T-cell (primary cell): ENCODE measurements at regions not wholly inside any gene's neighbourhood (a gene's known extent, or its start where the extent isn't known, plus 50 kb on each side); places are given as distances from the start of the nearest gene placed in this dataset.
"Not testable (repeated sequence)": the region's sequence is repeated elsewhere in the genome, so short reads cannot be mapped to it uniquely, and the experiment has no call there.

Experiments
- ATAC-seq, 4 experiments: fragments of 200-7000 bp in 3 of 4; fragments of 150-1000 bp in 1 of 4; cut with Tn5 transposase; replicated peaks in 1 of 4; 1 replicate in 3 of 4; 2 replicates in 1 of 4; pipeline ENCODE4 v1.10.0; 2021; ENCODE audit warnings: moderate library complexity in 3 of 4, mild to moderate bottlenecking in 2 of 4, moderate number of reproducible peaks in 1 of 4
- CTCF ChIA-PET, 2 donors: fragments of 300-600 bp; sonication (Branson Sonifier 250); formaldehyde crosslinking; loops; one replicate each; lab custom pipeline; 2022; ENCODE audit warnings: antibody characterized with exemption in 2 of 2; lab: Charles Lee
- POLR2A ChIA-PET, 2 donors: fragments of 300-600 bp; sonication (Branson Sonifier 250); formaldehyde crosslinking; loops; one replicate each; lab custom pipeline; 2022; ENCODE audit warnings: antibody characterized with exemption in 2 of 2; lab: Charles Lee
- DNase-seq, 35 experiments: peaks; one replicate each; pipeline versions ENCODE4 v3.0.0 to v3.0.0-alpha.2; 2013 to 2023
- H3K27ac ChIP-seq: one replicate; pipeline ENCODE4 v1.5.1; 2013; ENCODE audit warnings: low read length
- H3K27me3 ChIP-seq, 2 experiments: replicated peaks in 1 of 2; 1 replicate in 1 of 2; 2 replicates in 1 of 2; pipeline versions ENCODE4 v1.6.1 to v1.7.0; 2013; ENCODE audit warnings: low read length in 1 of 2, mixed read lengths in 1 of 2; ENCODE audit not compliant: control insufficient read depth in 2 of 2, insufficient read depth in 2 of 2; ENCODE audit errors: extremely low read depth in 1 of 2
- H3K36me3 ChIP-seq, 2 donors: 1 replicate in 1 of 2; 2 replicates in 1 of 2; pipeline versions ENCODE4 v1.6.1 to v1.7.0; 2013; ENCODE audit warnings: low read length in 1 of 2; ENCODE audit not compliant: control insufficient read depth in 2 of 2, insufficient read depth in 1 of 2; ENCODE audit errors: extremely low read depth in 1 of 2
- H3K4me1 ChIP-seq, 2 experiments: 1 replicate in 1 of 2; 2 replicates in 1 of 2; pipeline versions ENCODE4 v1.6.1 to v1.7.0; 2013; ENCODE audit warnings: low read length in 2 of 2, mixed read lengths in 1 of 2; ENCODE audit not compliant: insufficient read depth in 2 of 2, control insufficient read depth in 1 of 2; ENCODE audit errors: extremely low read depth in 1 of 2
- H3K4me3 ChIP-seq, 2 donors: 1 replicate in 1 of 2; 2 replicates in 1 of 2; pipeline versions ENCODE4 v1.5.1 to v1.7.0; 2013; ENCODE audit warnings: mild to moderate bottlenecking in 2 of 2, low read length in 1 of 2, moderate library complexity in 1 of 2; ENCODE audit not compliant: control insufficient read depth in 1 of 2; ENCODE audit errors: extremely low read depth in 1 of 2
- H3K9me3 ChIP-seq: 2 replicates; pipeline ENCODE4 v1.7.0; 2013
- H3K27ac Mint-ChIP-seq, 2 donors: one replicate each; pipeline ENCODE4 v1.8.0; 2020 to 2021; ENCODE audit warnings: mild to moderate bottlenecking in 2 of 2, mixed read lengths in 2 of 2
- H3K27me3 Mint-ChIP-seq, 2 donors: one replicate each; pipeline ENCODE4 v1.8.0; 2021 to 2022; ENCODE audit warnings: mixed read lengths in 2 of 2
- H3K36me3 Mint-ChIP-seq: one replicate; pipeline ENCODE4 v1.8.0; 2021; ENCODE audit warnings: mixed read lengths
- H3K4me1 Mint-ChIP-seq, 3 donors: one replicate each; pipeline ENCODE4 v1.8.0; 2020 to 2022; ENCODE audit warnings: mixed read lengths in 3 of 3, mild to moderate bottlenecking in 1 of 3
- H3K4me3 Mint-ChIP-seq, 3 donors: one replicate each; pipeline ENCODE4 v1.8.0; 2020 to 2022; ENCODE audit warnings: mild to moderate bottlenecking in 3 of 3, mixed read lengths in 3 of 3, moderate library complexity in 3 of 3
- H3K9me3 Mint-ChIP-seq, 3 donors: one replicate each; pipeline ENCODE4 v1.8.0; 2020 to 2022; ENCODE audit warnings: mixed read lengths in 3 of 3
- WGBS: methylation state at CpG from one replicate; pipeline ENCODE4 v1.1.5; 2013; ENCODE audit warnings: missing lambda C conversion rate; ENCODE audit not compliant: insufficient coverage; 5-methylcytosine and 5-hydroxymethylcytosine counted together

DNA sequence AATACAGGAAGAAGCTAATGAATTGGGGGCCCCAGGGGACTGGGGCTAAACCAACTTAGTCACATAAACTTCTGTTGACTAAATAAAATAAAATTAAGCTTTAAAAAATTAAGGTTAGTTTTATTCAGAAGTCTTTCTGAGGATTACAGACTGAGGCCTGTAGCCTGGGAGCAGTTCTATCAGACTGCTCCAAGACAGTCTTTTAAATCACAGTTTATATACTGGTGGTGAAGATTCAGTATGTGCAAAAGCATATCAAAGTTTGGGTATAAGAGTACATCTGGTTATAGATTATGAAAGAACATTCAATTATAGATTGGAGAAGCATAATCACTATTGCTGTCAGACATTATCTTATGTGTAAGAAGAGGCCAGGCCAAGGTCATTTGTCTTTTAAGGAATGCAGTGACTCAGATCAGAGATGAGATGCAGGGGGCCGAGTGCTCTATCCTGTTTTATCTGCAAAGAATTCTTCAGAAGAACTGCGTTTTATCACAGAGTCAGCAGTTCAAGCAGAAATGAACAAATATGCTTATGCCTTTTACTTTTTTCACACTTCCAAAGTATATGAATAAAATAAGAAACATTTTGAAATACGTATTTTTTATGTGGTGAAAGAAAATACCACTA is 109.4 kb downstream of the PDHA2 start:
- ATAC-seq (no peak), DNase-seq (no peak)
- POLR2A ChIA-PET = no interaction called here
- Mint-ChIP-seq H3K4me1 (no peaks in the 10 kb centered on the region), H3K4me3 (no peak overlapping the region), H3K27me3 (no peaks in the 10 kb centered on the region), H3K36me3 (no peaks in the 10 kb centered on the region), H3K27ac (no peak overlapping the region), H3K9me3 (peaks cover 0 to 7% (median 0%) of the 10 kb centered on the region in 3 donors)
- Histone ChIP-seq H3K4me3 (no peak overlapping the region), H3K27ac (no peak overlapping the region), H3K27me3 (no peaks in the 10 kb centered on the region), H3K9me3 (no peaks in the 10 kb centered on the region), H3K36me3 (no peaks in the 10 kb centered on the region), H3K4me1 (no peaks in the 10 kb centered on the region)
- CTCF ChIA-PET = no interaction called here
- 60% methylated on average over 1 of the region's 3 CpGs for WGBS

DNA sequence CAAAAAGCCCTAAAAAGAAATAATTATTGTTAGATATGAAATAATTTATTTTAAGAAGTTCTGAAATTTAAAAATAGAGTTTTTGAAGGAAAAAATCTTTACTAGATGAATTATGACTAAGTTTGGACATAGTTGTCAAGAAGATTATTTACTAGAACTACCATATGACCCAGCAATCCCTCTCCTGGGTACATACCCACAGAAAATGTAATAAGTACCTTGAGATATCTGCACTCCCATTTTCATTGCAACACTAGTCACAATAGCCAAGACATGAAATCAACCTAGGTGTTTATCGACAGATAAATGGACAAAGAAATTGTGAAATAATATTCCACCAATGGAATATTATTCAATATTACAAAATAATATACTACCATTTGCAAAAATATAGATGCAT is 109.9 kb downstream of the PDHA2 start:
- ChIA-PET POLR2A (no interaction called here), CTCF (no interaction called here)
- Histone ChIP-seq H3K4me3 (no peak overlapping the region), H3K36me3 (no peaks in the 10 kb centered on the region), H3K4me1 (no peaks in the 10 kb centered on the region), H3K27ac (no peak overlapping the region), H3K9me3 (no peaks in the 10 kb centered on the region), H3K27me3 (no peaks in the 10 kb centered on the region)
- H3K4me3 Mint-ChIP-seq = no peak overlapping the region
- no peaks in the 10 kb centered on the region for H3K36me3 Mint-ChIP-seq
- no CpG with 5 or more reads among the region's 1 CpG for WGBS
- ATAC-seq (no peak), DNase-seq (no peak)
- H3K4me1 Mint-ChIP-seq = no peaks in the 10 kb centered on the region
- no peaks in the 10 kb centered on the region for H3K27me3 Mint-ChIP-seq
- peaks cover 0 to 7% (median 0%) of the 10 kb centered on the region in 3 donors for H3K9me3 Mint-ChIP-seq
- no peak overlapping the region for H3K27ac Mint-ChIP-seq

- H3K9me3 ChIP-seq, CTCF ChIA-PET, H3K4me3 ChIP-seq: not testable (repeated sequence)
These were observed 112.6 kb downstream of the PDHA2 start for GRCh38 chr4:95952538-95952937.

DNA sequence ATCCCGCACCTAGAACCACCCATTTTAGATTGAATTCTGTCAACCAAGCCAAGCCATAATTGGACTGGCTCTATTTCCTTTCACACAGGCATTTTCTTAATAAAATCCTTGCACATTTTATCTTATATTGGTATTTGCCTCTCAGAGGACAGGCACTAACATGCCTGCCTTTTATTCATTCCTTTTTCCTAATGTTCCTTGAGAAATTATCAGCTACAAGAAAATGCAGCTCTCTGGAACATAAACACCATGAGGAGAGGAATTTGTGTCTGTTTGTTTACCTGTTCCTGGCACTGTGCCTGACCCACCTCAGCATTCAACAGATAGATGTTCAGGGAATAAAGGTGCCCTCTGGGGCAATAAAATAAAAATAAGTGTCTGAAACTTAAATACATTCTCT is 116.2 kb downstream of the PDHA2 start:
- Mint-ChIP-seq H3K4me1 (no peaks in the 10 kb centered on the region), H3K27me3 (no peaks in the 10 kb centered on the region), H3K9me3 (no peaks in the 10 kb centered on the region), H3K27ac (no peak overlapping the region), H3K4me3 (no peak overlapping the region), H3K36me3 (no peaks in the 10 kb centered on the region)
- no peak overlapping the region for H3K4me3 ChIP-seq
- H3K36me3 ChIP-seq = no peaks in the 10 kb centered on the region
- ChIA-PET CTCF (no interaction called here), POLR2A (no interaction called here)
- H3K4me1 ChIP-seq = no peaks in the 10 kb centered on the region
- DNase-seq (no peak), ATAC-seq (no peak)
- no peaks in the 10 kb centered on the region for H3K27me3 ChIP-seq
- no CpG with 5 or more reads among the region's 1 CpG for WGBS
- no peaks in the 10 kb centered on the region for H3K9me3 ChIP-seq
- no peak overlapping the region for H3K27ac ChIP-seq

More at GRCh38 chr4:95952538-95952937, 112.6 kb downstream of the PDHA2 start:
- POLR2A ChIA-PET, DNase-seq, H3K27ac Mint-ChIP-seq, H3K27ac ChIP-seq, H3K4me1 Mint-ChIP-seq, H3K4me1 ChIP-seq, H3K36me3 Mint-ChIP-seq, H3K9me3 Mint-ChIP-seq, H3K27me3 ChIP-seq, H3K27me3 Mint-ChIP-seq, H3K36me3 ChIP-seq, H3K4me3 Mint-ChIP-seq, ATAC-seq: not testable (repeated sequence)
- WGBS = no CpG with 5 or more reads among the region's 2 CpGs

DNA sequence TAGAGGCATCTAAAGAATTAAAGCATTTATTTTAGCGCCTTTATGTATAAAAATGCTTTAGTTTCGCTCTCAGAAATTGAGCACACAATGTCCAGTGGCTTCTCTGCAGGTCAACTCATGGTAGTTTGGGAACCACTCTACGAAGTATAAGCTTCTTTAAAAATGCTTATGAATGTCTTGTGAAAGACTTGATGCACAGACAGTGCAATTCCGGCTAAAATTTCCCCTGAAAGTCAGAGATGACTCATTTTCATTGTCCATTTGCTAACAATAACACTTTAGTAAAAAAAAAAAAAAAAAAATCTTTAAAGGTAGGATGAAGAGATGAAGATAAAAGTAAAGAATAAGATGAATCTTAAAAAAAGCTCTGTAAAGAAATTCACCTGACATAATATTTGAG is 117.2 kb downstream of the PDHA2 start:
- Mint-ChIP-seq H3K27ac (no peak overlapping the region), H3K36me3 (no peaks in the 10 kb centered on the region), H3K4me3 (no peak overlapping the region), H3K9me3 (no peaks in the 10 kb centered on the region), H3K27me3 (no peaks in the 10 kb centered on the region), H3K4me1 (no peaks in the 10 kb centered on the region)
- no peaks in the 10 kb centered on the region for H3K36me3 ChIP-seq
- 81% methylated on average over 2 of the region's 4 CpGs for WGBS
- no peaks in the 10 kb centered on the region for H3K27me3 ChIP-seq
- ChIA-PET POLR2A (interaction anchor here in 1 of 2 donors (0.7 kb wide), 1 partner anchor 14 kb away, joined by 6 read pairs; no protein-coding TSS in a partner anchor), CTCF (interaction anchor here in 1 of 2 donors (0.6 kb wide), 1 partner anchor 10 kb away, joined by 3 read pairs; no protein-coding TSS in a partner anchor)
- no peaks in the 10 kb centered on the region for H3K4me1 ChIP-seq
- DNase-seq = no peak
- no peak for ATAC-seq
- no peak overlapping the region for H3K4me3 ChIP-seq
- H3K9me3 ChIP-seq = no peaks in the 10 kb centered on the region
- no peak overlapping the region for H3K27ac ChIP-seq

- Histone ChIP-seq H3K36me3 (no peaks in the 10 kb centered on the region), H3K27me3 (no peaks in the 10 kb centered on the region), H3K27ac (no peak overlapping the region), H3K4me1 (no peaks in the 10 kb centered on the region), H3K4me3 (no peak overlapping the region), H3K9me3 (no peaks in the 10 kb centered on the region)
- Mint-ChIP-seq H3K27ac (no peak overlapping the region), H3K36me3 (no peaks in the 10 kb centered on the region), H3K4me3 (no peak overlapping the region), H3K4me1 (no peaks in the 10 kb centered on the region), H3K27me3 (no peaks in the 10 kb centered on the region), H3K9me3 (no peaks in the 10 kb centered on the region)
- CTCF ChIA-PET = interaction anchor here in 1 of 2 donors (0.6 kb wide), 1 partner anchor 11 kb away, joined by 3 read pairs; no protein-coding TSS in a partner anchor
- POLR2A ChIA-PET = interaction anchor here in 1 of 2 donors (0.7 kb wide), 1 partner anchor 13 kb away, joined by 6 read pairs; no protein-coding TSS in a partner anchor
- ATAC-seq (no peak), DNase-seq (no peak)
- WGBS = no CpG with 5 or more reads among the region's 3 CpGs
These were observed 117.9 kb downstream of the PDHA2 start for GRCh38 chr4:95957759-95958158.
